ENCODE measurements at regions not wholly inside any gene's neighbourhood (a gene's known extent, or its start where the extent isn't known, plus 50 kb on each side); places are given as distances from the start of the nearest gene placed in this dataset.
A peak's percentile ranks its signal among the peaks of the same experiment; 100 is the strongest.

- no peak for DNase-seq (ENCODE audit: low read depth in 4 of 4, low spot score in 3 of 4)
These were observed 54.5 kb upstream of the FAM78B start for GRCh38 chr1:166221316-166221715.

- DNase-seq (ENCODE audit: low read depth in 4 of 4, low spot score in 3 of 4) = no peak
These were observed 67.1 kb upstream of the FAM78B start for GRCh38 chr1:166233750-166234366.

GRCh38 chr1:166235728-166236127 lies 68.9 kb upstream of the FAM78B start:
- no peak for DNase-seq (ENCODE audit: low read depth in 4 of 4, low spot score in 3 of 4)

- no peak for DNase-seq (ENCODE audit: low read depth in 4 of 4, low spot score in 3 of 4)
These were observed 70.9 kb upstream of the FAM78B start for GRCh38 chr1:166237675-166238074.

- DNase-seq (ENCODE audit: low read depth in 4 of 4, low spot score in 3 of 4) = no peak
These were observed 86.4 kb upstream of the FAM78B start for GRCh38 chr1:166253076-166253779.

GRCh38 chr1:166258017-166258416 lies 91.2 kb upstream of the FAM78B start:
- no peak for DNase-seq (ENCODE audit: low read depth in 4 of 4, low spot score in 3 of 4)

- DNase-seq (ENCODE audit: low read depth in 4 of 4, low spot score in 3 of 4) = no peak
These were observed 94.7 kb upstream of the FAM78B start for GRCh38 chr1:166261511-166261910.

- DNase-seq (ENCODE audit: low read depth in 4 of 4, low spot score in 3 of 4) = no peak
These were observed 103.8 kb upstream of the FAM78B start for GRCh38 chr1:166270476-166271150.

GRCh38 chr1:166271151-166271538 lies 104.3 kb upstream of the FAM78B start:
- DNase-seq (ENCODE audit: low read depth in 4 of 4, low spot score in 3 of 4) = no peak

- no peak for DNase-seq (ENCODE audit: low read depth in 4 of 4, low spot score in 3 of 4)
These were observed 105.4 kb upstream of the FAM78B start for GRCh38 chr1:166272155-166272554.

- no peak for DNase-seq (ENCODE audit: low read depth in 4 of 4, low spot score in 3 of 4)
These were observed 106.0 kb upstream of the FAM78B start for GRCh38 chr1:166272851-166273250.

GRCh38 chr1:166273618-166274017 lies 106.8 kb upstream of the FAM78B start:
- no peak for DNase-seq (ENCODE audit: low read depth in 4 of 4, low spot score in 3 of 4)

GRCh38 chr1:166282391-166283137 lies 115.8 kb upstream of the FAM78B start:
- DNase-seq (ENCODE audit: low read depth in 4 of 4, low spot score in 3 of 4) = no peak

GRCh38 chr1:166283190-166283589 lies 116.4 kb upstream of the FAM78B start:
- peak in 1 of 4 donors; percentile 2 for DNase-seq (ENCODE audit: low read depth in 4 of 4, low spot score in 3 of 4)

GRCh38 chr1:166283600-166283999 lies 116.8 kb upstream of the FAM78B start:
- DNase-seq (ENCODE audit: low read depth in 4 of 4, low spot score in 3 of 4) = no peak

GRCh38 chr1:166289309-166290050 lies 122.7 kb upstream of the FAM78B start:
- no peak for DNase-seq (ENCODE audit: low read depth in 4 of 4, low spot score in 3 of 4)

GRCh38 chr1:166295656-166296055 lies 128.9 kb upstream of the FAM78B start:
- DNase-seq (ENCODE audit: low read depth in 4 of 4, low spot score in 3 of 4) = no peak

GRCh38 chr1:166297993-166298392 lies 131.2 kb upstream of the FAM78B start:
- no peak for DNase-seq (ENCODE audit: low read depth in 4 of 4, low spot score in 3 of 4)

- no peak for DNase-seq (ENCODE audit: low read depth in 4 of 4, low spot score in 3 of 4)
These were observed 134.0 kb upstream of the FAM78B start for GRCh38 chr1:166300767-166301166.

- no peak for DNase-seq (ENCODE audit: low read depth in 4 of 4, low spot score in 3 of 4)
These were observed 136.4 kb upstream of the FAM78B start for GRCh38 chr1:166302989-166303758.

Measured in right renal pelvis (tissue), 4 donors.